ENCODE measurements at regions not wholly inside any gene's neighbourhood (a gene's known extent, or its start where the extent isn't known, plus 50 kb on each side); places are given as distances from the start of the nearest gene placed in this dataset.

GRCh38 chr1:57500136-57500830 lies 76.4 kb upstream of the DAB1 start:
- no peaks in the 10 kb centered on the region for H4K20me1 ChIP-seq (ENCODE audit: control insufficient read depth, insufficient read depth, low read length, poor library complexity, severe bottlenecking)
- H3K27me3 Mint-ChIP-seq, result no peaks in the 10 kb centered on the region
- ATAC-seq (ENCODE audit: low read depth) (no peak), DNase-seq (no peak)
- no peaks in the 10 kb centered on the region for H3K9me3 Mint-ChIP-seq (ENCODE audit: insufficient read depth)
- no peak overlapping the region for H3K27ac Mint-ChIP-seq
- H3K4me3 Mint-ChIP-seq, result no peak overlapping the region
- ChIA-PET POLR2A (no interaction called here), CTCF (no interaction called here)
- no peak overlapping the region for H3K4me2 ChIP-seq (replicated peaks; ENCODE audit: low read depth, low read length, poor library complexity, severe bottlenecking)
- no peaks in the 10 kb centered on the region for H3K4me1 Mint-ChIP-seq
- no peaks in the 10 kb centered on the region for H3K27me3 ChIP-seq (replicated peaks in 1 of 4; ENCODE audit: control extremely low read depth in 1 of 4, control insufficient read depth in 3 of 4, insufficient read depth in 4 of 4, low read length in 3 of 4)
- WGBS (ENCODE audit: insufficient coverage), result 40% methylated on average over 1 of the region's 6 CpGs
- H3K27ac ChIP-seq (ENCODE audit: low read length in 2 of 2), result no peak overlapping the region
- intact Hi-C loops (cut with micrococcal nuclease), result no loop called here
- H3K4me1 ChIP-seq (ENCODE audit: control insufficient read depth in 2 of 2, insufficient read depth in 2 of 2, low read length in 2 of 2), result no peaks in the 10 kb centered on the region
- H3K9ac ChIP-seq (ENCODE audit: low read length), result no peak overlapping the region
- H3K9me3 ChIP-seq (ENCODE audit: control extremely low read depth in 1 of 3, control insufficient read depth in 2 of 3, insufficient read depth in 1 of 3, low read length in 2 of 3), result no peaks in the 10 kb centered on the region
- H2AFZ ChIP-seq (ENCODE audit: insufficient read depth, low read depth, low read length, poor library complexity, severe bottlenecking), result no peak overlapping the region
- H3K4me3 ChIP-seq (ENCODE audit: control extremely low read depth in 1 of 5, extremely low read depth in 1 of 5, insufficient read depth in 1 of 5, low read depth in 2 of 5, low read length in 4 of 5), result no peak overlapping the region
- no peaks in the 10 kb centered on the region for H3K79me2 ChIP-seq (ENCODE audit: control insufficient read depth, insufficient read depth, low read length)
- no peak for TF ChIP-seq EZH2 (IDR thresholded peaks at IDR 0.05; ENCODE audit: borderline replicate concordance, insufficient read depth, low read depth, low read length, poor library complexity, severe bottlenecking)
- TF ChIP-seq, protein P1, sequence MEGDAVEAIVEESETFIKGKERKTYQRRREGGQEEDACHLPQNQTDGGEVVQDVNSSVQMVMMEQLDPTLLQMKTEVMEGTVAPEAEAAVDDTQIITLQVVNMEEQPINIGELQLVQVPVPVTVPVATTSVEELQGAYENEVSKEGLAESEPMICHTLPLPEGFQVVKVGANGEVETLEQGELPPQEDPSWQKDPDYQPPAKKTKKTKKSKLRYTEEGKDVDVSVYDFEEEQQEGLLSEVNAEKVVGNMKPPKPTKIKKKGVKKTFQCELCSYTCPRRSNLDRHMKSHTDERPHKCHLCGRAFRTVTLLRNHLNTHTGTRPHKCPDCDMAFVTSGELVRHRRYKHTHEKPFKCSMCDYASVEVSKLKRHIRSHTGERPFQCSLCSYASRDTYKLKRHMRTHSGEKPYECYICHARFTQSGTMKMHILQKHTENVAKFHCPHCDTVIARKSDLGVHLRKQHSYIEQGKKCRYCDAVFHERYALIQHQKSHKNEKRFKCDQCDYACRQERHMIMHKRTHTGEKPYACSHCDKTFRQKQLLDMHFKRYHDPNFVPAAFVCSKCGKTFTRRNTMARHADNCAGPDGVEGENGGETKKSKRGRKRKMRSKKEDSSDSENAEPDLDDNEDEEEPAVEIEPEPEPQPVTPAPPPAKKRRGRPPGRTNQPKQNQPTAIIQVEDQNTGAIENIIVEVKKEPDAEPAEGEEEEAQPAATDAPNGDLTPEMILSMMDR (IDR thresholded peaks at IDR 0.05), result no peak
- no peaks in the 10 kb centered on the region for H3K36me3 ChIP-seq (replicated peaks in 1 of 2; ENCODE audit: control extremely low read depth in 1 of 2, control insufficient read depth in 1 of 2, extremely low read depth in 1 of 2, insufficient read depth in 2 of 2, low read length in 1 of 2)

GRCh38 chr1:57494530-57495079 lies 70.7 kb upstream of the DAB1 start:
- intact Hi-C loops (cut with micrococcal nuclease), result no loop called here
- WGBS (ENCODE audit: insufficient coverage), result 82% methylated on average over 3 of the region's 6 CpGs
- H3K27ac ChIP-seq (ENCODE audit: low read length in 2 of 2), result no peak overlapping the region

More at GRCh38 chr1:57494530-57495079, 70.7 kb upstream of the DAB1 start:
- H3K4me1 Mint-ChIP-seq, result no peaks in the 10 kb centered on the region
- CTCF ChIA-PET, result no interaction called here
- no peak overlapping the region for H3K4me3 ChIP-seq (ENCODE audit: control extremely low read depth in 1 of 5, extremely low read depth in 1 of 5, insufficient read depth in 1 of 5, low read depth in 2 of 5, low read length in 4 of 5)
- DNase-seq (no peak), ATAC-seq (ENCODE audit: low read depth) (no peak)
- POLR2A ChIA-PET, result no interaction called here
- H3K9me3 ChIP-seq (ENCODE audit: control extremely low read depth in 1 of 3, control insufficient read depth in 2 of 3, insufficient read depth in 1 of 3, low read length in 2 of 3), result no peaks in the 10 kb centered on the region
- H3K27me3 Mint-ChIP-seq, result no peaks in the 10 kb centered on the region
- H3K9me3 Mint-ChIP-seq (ENCODE audit: insufficient read depth), result no peaks in the 10 kb centered on the region
- no peaks in the 10 kb centered on the region for H4K20me1 ChIP-seq (ENCODE audit: control insufficient read depth, insufficient read depth, low read length, poor library complexity, severe bottlenecking)
- H2AFZ ChIP-seq (ENCODE audit: insufficient read depth, low read depth, low read length, poor library complexity, severe bottlenecking), result no peak overlapping the region
- no peak overlapping the region for H3K4me2 ChIP-seq (replicated peaks; ENCODE audit: low read depth, low read length, poor library complexity, severe bottlenecking)
- no peak for TF ChIP-seq EZH2 (IDR thresholded peaks at IDR 0.05; ENCODE audit: borderline replicate concordance, insufficient read depth, low read depth, low read length, poor library complexity, severe bottlenecking)
- TF ChIP-seq, protein P1 (IDR thresholded peaks at IDR 0.05), result no peak
- H3K36me3 ChIP-seq (replicated peaks in 1 of 2; ENCODE audit: control extremely low read depth in 1 of 2, control insufficient read depth in 1 of 2, extremely low read depth in 1 of 2, insufficient read depth in 2 of 2, low read length in 1 of 2), result no peaks in the 10 kb centered on the region
- H3K9ac ChIP-seq (ENCODE audit: low read length), result no peak overlapping the region
- no peaks in the 10 kb centered on the region for H3K4me1 ChIP-seq (ENCODE audit: control insufficient read depth in 2 of 2, insufficient read depth in 2 of 2, low read length in 2 of 2)
- H3K27me3 ChIP-seq (replicated peaks in 1 of 4; ENCODE audit: control extremely low read depth in 1 of 4, control insufficient read depth in 3 of 4, insufficient read depth in 4 of 4, low read length in 3 of 4), result no peaks in the 10 kb centered on the region
- no peaks in the 10 kb centered on the region for H3K79me2 ChIP-seq (ENCODE audit: control insufficient read depth, insufficient read depth, low read length)
- no peak overlapping the region for H3K4me3 Mint-ChIP-seq
- H3K27ac Mint-ChIP-seq, result no peak overlapping the region
